HG03159 (cell line): ENCODE measurements at regions not wholly inside any gene's neighbourhood (a gene's known extent, or its start where the extent isn't known, plus 50 kb on each side); places are given as distances from the start of the nearest gene placed in this dataset.
"Not testable (repeated sequence)": the region's sequence is repeated elsewhere in the genome, so short reads cannot be mapped to it uniquely, and the experiment has no call there.

ENCODE experiments used
- ATAC-seq: cut with Tn5 transposase; IDR thresholded peaks from one replicate; pipeline ENCODE4 v1.9.1; 2021; ENCODE audit warnings: mild to moderate bottlenecking, moderate library complexity; ENCODE audit not compliant: unreplicated experiment

- ATAC-seq: no peak
Measured at GRCh38 chr5:104913841-104914281, 1351.3 kb upstream of the NUDT12 start.

GRCh38 chr5:104909803-104910202 lies 1347.2 kb upstream of the NUDT12 start:
- no peak for ATAC-seq

GRCh38 chr5:104904561-104904960 lies 1342.0 kb upstream of the NUDT12 start:
- no peak for ATAC-seq

- no peak for ATAC-seq
Measured at GRCh38 chr5:104903941-104904340, 1341.4 kb upstream of the NUDT12 start.

GRCh38 chr5:104891596-104891995 lies 1329.0 kb upstream of the NUDT12 start:
- no peak for ATAC-seq

GRCh38 chr5:104890767-104891166 lies 1328.2 kb upstream of the NUDT12 start:
- ATAC-seq: no peak

- no peak for ATAC-seq
Measured at GRCh38 chr5:104859437-104859836, 1296.8 kb upstream of the NUDT12 start.

- not testable (repeated sequence) for ATAC-seq
Measured at GRCh38 chr5:104852099-104852498, 1289.5 kb upstream of the NUDT12 start.

- ATAC-seq: no peak
Measured at GRCh38 chr5:104845541-104845940, 1283.0 kb upstream of the NUDT12 start.

GRCh38 chr5:104843822-104844221 lies 1281.2 kb upstream of the NUDT12 start:
- ATAC-seq: no peak

- ATAC-seq: no peak
Measured at GRCh38 chr5:104840284-104840683, 1277.7 kb upstream of the NUDT12 start.

GRCh38 chr5:104831515-104831914 lies 1268.9 kb upstream of the NUDT12 start:
- ATAC-seq: not testable (repeated sequence)

GRCh38 chr5:104821606-104822005 lies 1259.0 kb upstream of the NUDT12 start:
- no peak for ATAC-seq

- no peak for ATAC-seq
Measured at GRCh38 chr5:104817127-104817526, 1254.5 kb upstream of the NUDT12 start.

- ATAC-seq: no peak
Measured at GRCh38 chr5:104815212-104815611, 1252.6 kb upstream of the NUDT12 start.

GRCh38 chr5:104800440-104801048 lies 1238.0 kb upstream of the NUDT12 start:
- ATAC-seq: no peak

- no peak for ATAC-seq
Measured at GRCh38 chr5:104793755-104794080, 1231.1 kb upstream of the NUDT12 start.

GRCh38 chr5:104793031-104793754 lies 1230.6 kb upstream of the NUDT12 start:
- ATAC-seq: no peak

GRCh38 chr5:104789366-104789765 lies 1226.8 kb upstream of the NUDT12 start:
- ATAC-seq: no peak

GRCh38 chr5:104785097-104785496 lies 1222.5 kb upstream of the NUDT12 start:
- no peak for ATAC-seq

GRCh38 chr5:104774372-104774771 lies 1211.8 kb upstream of the NUDT12 start:
- ATAC-seq: no peak

- no peak for ATAC-seq
Measured at GRCh38 chr5:104764197-104764596, 1201.6 kb upstream of the NUDT12 start.

GRCh38 chr5:104763216-104763615 lies 1200.6 kb upstream of the NUDT12 start:
- ATAC-seq: no peak
